ENCODE measurements at regions not wholly inside any gene's neighbourhood (a gene's known extent, or its start where the extent isn't known, plus 50 kb on each side); places are given as distances from the start of the nearest gene placed in this dataset.
A peak's percentile ranks its signal among the peaks of the same experiment; 100 is the strongest.

GRCh38 chr5:23208959-23209431 is 298.4 kb upstream of the PRDM9 start:
- no peak overlapping the region for H2AFZ ChIP-seq (ENCODE audit: insufficient read depth, low read depth, low read length, poor library complexity, severe bottlenecking)
- H3K36me3 ChIP-seq (replicated peaks in 1 of 2; ENCODE audit: control extremely low read depth in 1 of 2, control insufficient read depth in 1 of 2, extremely low read depth in 1 of 2, insufficient read depth in 2 of 2, low read length in 1 of 2): no peaks in the 10 kb centered on the region
- H3K27me3 ChIP-seq (replicated peaks in 1 of 4; ENCODE audit: control extremely low read depth in 1 of 4, control insufficient read depth in 3 of 4, insufficient read depth in 4 of 4, low read length in 3 of 4): no peaks in the 10 kb centered on the region
- no peak overlapping the region for H3K4me3 ChIP-seq (ENCODE audit: control extremely low read depth in 1 of 5, extremely low read depth in 1 of 5, insufficient read depth in 1 of 5, low read depth in 2 of 5, low read length in 4 of 5)
- no peaks in the 10 kb centered on the region for H3K27me3 Mint-ChIP-seq
- no peaks in the 10 kb centered on the region for H3K4me1 Mint-ChIP-seq
- no peak overlapping the region for H3K9ac ChIP-seq (ENCODE audit: low read length)
- H3K4me2 ChIP-seq (replicated peaks; ENCODE audit: low read depth, low read length, poor library complexity, severe bottlenecking): no peak overlapping the region
- H4K20me1 ChIP-seq (ENCODE audit: control insufficient read depth, insufficient read depth, low read length, poor library complexity, severe bottlenecking): no peaks in the 10 kb centered on the region
- H3K27ac ChIP-seq (ENCODE audit: low read length in 2 of 2): no peak overlapping the region
- H3K9me3 Mint-ChIP-seq (ENCODE audit: insufficient read depth): peaks cover 5% of the 10 kb centered on the region
- intact Hi-C loops (cut with micrococcal nuclease): no loop called here
- no peaks in the 10 kb centered on the region for H3K79me2 ChIP-seq (ENCODE audit: control insufficient read depth, insufficient read depth, low read length)
- TF ChIP-seq, protein P1, sequence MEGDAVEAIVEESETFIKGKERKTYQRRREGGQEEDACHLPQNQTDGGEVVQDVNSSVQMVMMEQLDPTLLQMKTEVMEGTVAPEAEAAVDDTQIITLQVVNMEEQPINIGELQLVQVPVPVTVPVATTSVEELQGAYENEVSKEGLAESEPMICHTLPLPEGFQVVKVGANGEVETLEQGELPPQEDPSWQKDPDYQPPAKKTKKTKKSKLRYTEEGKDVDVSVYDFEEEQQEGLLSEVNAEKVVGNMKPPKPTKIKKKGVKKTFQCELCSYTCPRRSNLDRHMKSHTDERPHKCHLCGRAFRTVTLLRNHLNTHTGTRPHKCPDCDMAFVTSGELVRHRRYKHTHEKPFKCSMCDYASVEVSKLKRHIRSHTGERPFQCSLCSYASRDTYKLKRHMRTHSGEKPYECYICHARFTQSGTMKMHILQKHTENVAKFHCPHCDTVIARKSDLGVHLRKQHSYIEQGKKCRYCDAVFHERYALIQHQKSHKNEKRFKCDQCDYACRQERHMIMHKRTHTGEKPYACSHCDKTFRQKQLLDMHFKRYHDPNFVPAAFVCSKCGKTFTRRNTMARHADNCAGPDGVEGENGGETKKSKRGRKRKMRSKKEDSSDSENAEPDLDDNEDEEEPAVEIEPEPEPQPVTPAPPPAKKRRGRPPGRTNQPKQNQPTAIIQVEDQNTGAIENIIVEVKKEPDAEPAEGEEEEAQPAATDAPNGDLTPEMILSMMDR (IDR thresholded peaks at IDR 0.05): peak; percentile 49
- no peak for TF ChIP-seq EZH2 (IDR thresholded peaks at IDR 0.05; ENCODE audit: borderline replicate concordance, insufficient read depth, low read depth, low read length, poor library complexity, severe bottlenecking)
- no peak overlapping the region for H3K27ac Mint-ChIP-seq
- no CpG with 5 or more reads among the region's 1 CpG for WGBS (ENCODE audit: insufficient coverage)
- POLR2A ChIA-PET: no interaction called here
- CTCF ChIA-PET: interaction anchor here (0.7 kb wide), 1 partner anchor 14 kb away, joined by 3 read pairs; no protein-coding TSS in a partner anchor
- H3K9me3 ChIP-seq (ENCODE audit: control extremely low read depth in 1 of 3, control insufficient read depth in 2 of 3, insufficient read depth in 1 of 3, low read length in 2 of 3): no peaks in the 10 kb centered on the region
- ATAC-seq (ENCODE audit: low read depth) (no peak), DNase-seq (peak; percentile 23)
- H3K4me3 Mint-ChIP-seq: no peak overlapping the region
- no peaks in the 10 kb centered on the region for H3K4me1 ChIP-seq (ENCODE audit: control insufficient read depth in 2 of 2, insufficient read depth in 2 of 2, low read length in 2 of 2)

GRCh38 chr5:23204111-23204510 is 303.3 kb upstream of the PRDM9 start:
- H3K27me3 ChIP-seq (replicated peaks in 1 of 4; ENCODE audit: control extremely low read depth in 1 of 4, control insufficient read depth in 3 of 4, insufficient read depth in 4 of 4, low read length in 3 of 4): no peaks in the 10 kb centered on the region
- ATAC-seq (ENCODE audit: low read depth): no peak
- H3K4me3 ChIP-seq (ENCODE audit: control extremely low read depth in 1 of 5, extremely low read depth in 1 of 5, insufficient read depth in 1 of 5, low read depth in 2 of 5, low read length in 4 of 5): no peak overlapping the region
- H3K27ac ChIP-seq (ENCODE audit: low read length in 2 of 2): no peak overlapping the region
- no peak overlapping the region for H3K27ac Mint-ChIP-seq
- POLR2A ChIA-PET: no interaction called here
- H3K9ac ChIP-seq (ENCODE audit: low read length): no peak overlapping the region
- H3K4me3 Mint-ChIP-seq: no peak overlapping the region
- no peaks in the 10 kb centered on the region for H3K36me3 ChIP-seq (replicated peaks in 1 of 2; ENCODE audit: control extremely low read depth in 1 of 2, control insufficient read depth in 1 of 2, extremely low read depth in 1 of 2, insufficient read depth in 2 of 2, low read length in 1 of 2)
- H3K4me1 ChIP-seq (ENCODE audit: control insufficient read depth in 2 of 2, insufficient read depth in 2 of 2, low read length in 2 of 2): no peaks in the 10 kb centered on the region
- no peak for DNase-seq
- H3K4me1 Mint-ChIP-seq: no peaks in the 10 kb centered on the region
- H4K20me1 ChIP-seq (ENCODE audit: control insufficient read depth, insufficient read depth, low read length, poor library complexity, severe bottlenecking): no peaks in the 10 kb centered on the region
- H3K4me2 ChIP-seq (replicated peaks; ENCODE audit: low read depth, low read length, poor library complexity, severe bottlenecking): no peak overlapping the region
- no peaks in the 10 kb centered on the region for H3K9me3 Mint-ChIP-seq (ENCODE audit: insufficient read depth)
- intact Hi-C loops (cut with micrococcal nuclease): no loop called here
- peaks cover 0 to 4% (median 0%) of the 10 kb centered on the region in 3 donors for H3K9me3 ChIP-seq (ENCODE audit: control extremely low read depth in 1 of 3, control insufficient read depth in 2 of 3, insufficient read depth in 1 of 3, low read length in 2 of 3)
- CTCF ChIA-PET: no interaction called here
- TF ChIP-seq EZH2 (IDR thresholded peaks at IDR 0.05; ENCODE audit: borderline replicate concordance, insufficient read depth, low read depth, low read length, poor library complexity, severe bottlenecking): no peak
- TF ChIP-seq, protein P1 (IDR thresholded peaks at IDR 0.05): no peak
- no peaks in the 10 kb centered on the region for H3K79me2 ChIP-seq (ENCODE audit: control insufficient read depth, insufficient read depth, low read length)
- H3K27me3 Mint-ChIP-seq: no peaks in the 10 kb centered on the region
- no peak overlapping the region for H2AFZ ChIP-seq (ENCODE audit: insufficient read depth, low read depth, low read length, poor library complexity, severe bottlenecking)
